Fibroblast of the aortic adventitia (primary cell): ENCODE measurements at regions not wholly inside any gene's neighbourhood (a gene's known extent, or its start where the extent isn't known, plus 50 kb on each side); places are given as distances from the start of the nearest gene placed in this dataset.

Source experiments
- DNase-seq: peaks from one replicate; pipeline ENCODE4 v3.0.0-alpha.2; 2010; ENCODE audit warnings: low read depth
- H3K4me3 ChIP-seq: 2 replicates; pipeline ENCODE4 v1.5.1; 2011; ENCODE audit warnings: low read depth, mild to moderate bottlenecking, control low read depth, low read length, moderate library complexity
- CTCF ChIP-seq: IDR thresholded peaks from 2 replicates; pipeline ENCODE4 v1.5.1; 2011; ENCODE audit warnings: mild to moderate bottlenecking, low read length, control low read depth, inconsistent platforms; ENCODE audit not compliant: insufficient read depth

- DNase-seq: peak; percentile 71
- peak overlapping the region; percentile 49 for H3K4me3 ChIP-seq
- TF ChIP-seq CTCF: no peak
These were observed 145.0 kb upstream of the COL5A1 start for GRCh38 chr9:134496413-134497282.

GRCh38 chr9:134497283-134497860, 144.2 kb upstream of the COL5A1 start:
- TF ChIP-seq CTCF: no peak
- H3K4me3 ChIP-seq: no peak overlapping the region
- no peak for DNase-seq

GRCh38 chr9:134498814-134499166, 142.8 kb upstream of the COL5A1 start:
- no peak overlapping the region for H3K4me3 ChIP-seq
- TF ChIP-seq CTCF: no peak

GRCh38 chr9:134500931-134501760, 140.5 kb upstream of the COL5A1 start:
- no peak for DNase-seq
- no peak overlapping the region for H3K4me3 ChIP-seq
- TF ChIP-seq CTCF: no peak

More at GRCh38 chr9:134498814-134499166, 142.8 kb upstream of the COL5A1 start:
- no peak for DNase-seq

- TF ChIP-seq CTCF: no peak
- no peak overlapping the region for H3K4me3 ChIP-seq
- DNase-seq: no peak
These were observed 139.8 kb upstream of the COL5A1 start for GRCh38 chr9:134501761-134502265.

GRCh38 chr9:134502266-134502791, 139.3 kb upstream of the COL5A1 start:
- TF ChIP-seq CTCF: no peak
- no peak for DNase-seq
- H3K4me3 ChIP-seq: no peak overlapping the region
